ENCODE measurements at regions not wholly inside any gene's neighbourhood (a gene's known extent, or its start where the extent isn't known, plus 50 kb on each side); places are given as distances from the start of the nearest gene placed in this dataset.

DNA sequence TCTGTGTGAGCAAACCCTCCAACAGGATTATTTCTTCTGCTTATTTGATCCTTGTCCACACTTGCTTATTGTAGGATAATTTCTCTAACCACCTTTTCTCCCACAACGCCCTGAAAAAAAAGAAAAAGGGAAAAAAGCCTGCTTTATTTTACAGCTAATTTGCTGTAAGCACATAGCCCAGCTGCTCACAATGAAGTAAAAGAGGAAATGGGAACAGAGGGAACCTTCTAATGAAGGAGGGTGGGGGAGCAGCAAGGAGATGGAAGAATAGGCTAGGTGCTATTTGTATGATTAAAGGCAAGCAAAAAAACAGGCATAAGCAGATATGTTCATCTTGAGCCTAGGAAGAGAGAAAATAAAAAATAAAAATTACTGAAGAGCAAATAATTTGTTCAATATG, 331.6 kb downstream of the TXNL1 start:
- DNase-seq (ENCODE audit: insufficient read length) (no peak), FAIRE-seq (no peak)
- TF ChIP-seq POLR2A (IDR thresholded peaks at IDR 0.05; ENCODE audit: low read depth, low read length) = no peak
- no peak for TF ChIP-seq TAF1 (IDR thresholded peaks at IDR 0.05; ENCODE audit: borderline replicate concordance, low read depth, low read length)
- TF ChIP-seq POLR2AphosphoS5 (IDR thresholded peaks at IDR 0.05; ENCODE audit: low read depth, low read length) = no peak

DNA sequence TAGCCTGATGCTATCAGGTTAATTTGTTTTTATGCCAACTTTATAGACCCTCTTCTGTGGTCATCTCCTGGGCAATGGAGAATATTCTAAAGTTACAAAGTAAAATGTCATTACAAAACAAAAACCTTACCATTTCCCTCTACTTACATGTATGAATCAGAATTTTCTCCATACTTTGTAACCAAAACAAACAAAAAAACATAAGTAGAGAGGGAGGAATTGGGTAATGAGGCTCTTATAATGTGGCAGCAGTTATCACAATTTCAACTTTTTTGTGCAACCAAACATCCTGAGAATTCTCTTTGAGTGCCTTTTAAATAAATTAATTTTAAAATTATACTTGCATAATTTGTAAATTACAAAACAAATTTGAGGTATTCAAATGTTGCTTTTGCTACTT, 332.8 kb downstream of the TXNL1 start:
- no peak for TF ChIP-seq POLR2AphosphoS5 (IDR thresholded peaks at IDR 0.05; ENCODE audit: low read depth, low read length)
- no peak for TF ChIP-seq POLR2A (IDR thresholded peaks at IDR 0.05; ENCODE audit: low read depth, low read length)
- no peak for TF ChIP-seq TAF1 (IDR thresholded peaks at IDR 0.05; ENCODE audit: borderline replicate concordance, low read depth, low read length)
- FAIRE-seq (no peak), DNase-seq (ENCODE audit: insufficient read length) (no peak)

DNA sequence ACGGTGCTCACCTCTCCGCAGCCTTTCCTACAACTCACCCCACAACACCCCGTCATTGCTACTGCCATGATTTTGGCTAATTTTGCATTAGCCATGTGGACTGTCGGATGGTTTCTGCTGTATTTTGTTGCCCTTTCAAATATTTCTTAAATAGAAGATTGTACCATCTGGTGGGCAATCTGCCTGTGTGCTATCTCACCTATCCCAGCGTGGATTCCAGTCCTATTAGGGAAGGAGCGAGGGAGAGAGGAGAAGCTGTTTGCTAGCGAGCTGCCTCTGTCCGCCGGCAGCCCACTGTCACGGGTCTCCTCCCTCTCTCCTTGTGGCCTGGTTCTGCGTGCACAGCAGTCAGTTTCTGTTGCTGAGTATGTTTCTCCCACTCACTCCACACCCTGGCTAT, 336.2 kb downstream of the TXNL1 start:
- no peak for FAIRE-seq
- DNase-seq (ENCODE audit: insufficient read length) = no peak
- TF ChIP-seq TAF1 (IDR thresholded peaks at IDR 0.05; ENCODE audit: borderline replicate concordance, low read depth, low read length) (no peak), POLR2AphosphoS5 (IDR thresholded peaks at IDR 0.05; ENCODE audit: low read depth, low read length) (no peak), POLR2A (IDR thresholded peaks at IDR 0.05; ENCODE audit: low read depth, low read length) (no peak)

DNA sequence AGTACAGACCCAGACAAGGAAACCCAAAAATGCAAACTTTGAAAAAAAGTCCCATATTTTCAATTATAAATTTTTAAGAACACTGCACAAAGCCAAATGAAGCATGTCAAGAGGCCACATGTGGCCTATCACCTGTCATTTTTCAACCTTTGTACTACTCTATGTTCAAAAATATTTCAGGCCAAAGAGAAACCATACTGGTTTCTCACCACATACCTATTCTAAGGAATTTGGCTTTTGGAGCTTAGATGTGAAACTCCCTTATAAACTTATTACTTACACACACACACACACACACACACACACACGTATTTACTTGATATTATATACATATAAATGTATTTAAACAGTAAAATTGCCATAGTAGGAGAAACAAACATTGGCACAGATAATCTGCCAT, 338.7 kb downstream of the TXNL1 start:
- DNase-seq (ENCODE audit: insufficient read length) = no peak
- no peak for FAIRE-seq
- TF ChIP-seq POLR2AphosphoS5 (IDR thresholded peaks at IDR 0.05; ENCODE audit: low read depth, low read length) (no peak), TAF1 (IDR thresholded peaks at IDR 0.05; ENCODE audit: borderline replicate concordance, low read depth, low read length) (no peak), POLR2A (IDR thresholded peaks at IDR 0.05; ENCODE audit: low read depth, low read length) (no peak)

DNA sequence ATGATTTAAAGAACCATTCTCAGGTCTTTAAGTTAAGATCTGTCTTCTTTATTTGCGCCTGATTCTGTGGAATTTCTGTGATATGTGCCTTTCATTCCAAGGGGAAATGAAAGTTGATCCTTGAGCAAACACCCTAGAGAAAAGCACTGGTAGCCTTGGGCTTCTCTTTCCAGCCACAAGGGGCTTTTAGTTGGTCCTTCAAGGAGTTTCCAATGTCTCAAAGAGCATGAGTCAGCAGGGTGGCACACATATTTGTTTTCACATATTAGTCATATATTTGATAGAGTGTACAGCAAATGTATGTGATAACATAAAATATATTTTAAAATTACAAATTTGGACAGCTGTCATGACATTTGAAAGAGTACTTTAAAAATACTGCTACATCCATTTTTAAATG, 339.5 kb downstream of the TXNL1 start:
- no peak for FAIRE-seq
- no peak for DNase-seq (ENCODE audit: insufficient read length)
- TF ChIP-seq POLR2AphosphoS5 (IDR thresholded peaks at IDR 0.05; ENCODE audit: low read depth, low read length) (no peak), POLR2A (IDR thresholded peaks at IDR 0.05; ENCODE audit: low read depth, low read length) (no peak), TAF1 (IDR thresholded peaks at IDR 0.05; ENCODE audit: borderline replicate concordance, low read depth, low read length) (no peak)

DNA sequence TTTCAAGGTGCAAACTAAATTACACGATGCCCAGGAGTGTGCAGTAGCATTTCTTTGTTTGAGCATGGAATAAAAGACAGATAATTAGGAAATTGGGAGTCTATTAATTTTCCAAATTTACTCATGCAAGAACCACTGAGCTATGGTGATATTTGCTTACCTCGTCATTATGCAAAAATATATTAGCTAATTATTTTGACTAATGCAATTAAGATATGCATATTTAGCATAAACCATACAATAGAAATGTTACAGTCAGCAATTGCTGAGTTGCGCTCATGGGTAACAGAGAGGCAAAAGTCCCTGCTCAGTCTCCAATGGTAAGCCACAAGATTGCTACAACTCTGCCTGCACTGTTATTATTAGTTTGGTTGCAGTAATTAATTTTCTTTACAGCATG, 342.0 kb downstream of the TXNL1 start:
- no peak for TF ChIP-seq POLR2AphosphoS5 (IDR thresholded peaks at IDR 0.05; ENCODE audit: low read depth, low read length)
- no peak for TF ChIP-seq TAF1 (IDR thresholded peaks at IDR 0.05; ENCODE audit: borderline replicate concordance, low read depth, low read length)
- TF ChIP-seq POLR2A (IDR thresholded peaks at IDR 0.05; ENCODE audit: low read depth, low read length) = no peak
- FAIRE-seq = no peak
- DNase-seq (ENCODE audit: insufficient read length) = no peak

DNA sequence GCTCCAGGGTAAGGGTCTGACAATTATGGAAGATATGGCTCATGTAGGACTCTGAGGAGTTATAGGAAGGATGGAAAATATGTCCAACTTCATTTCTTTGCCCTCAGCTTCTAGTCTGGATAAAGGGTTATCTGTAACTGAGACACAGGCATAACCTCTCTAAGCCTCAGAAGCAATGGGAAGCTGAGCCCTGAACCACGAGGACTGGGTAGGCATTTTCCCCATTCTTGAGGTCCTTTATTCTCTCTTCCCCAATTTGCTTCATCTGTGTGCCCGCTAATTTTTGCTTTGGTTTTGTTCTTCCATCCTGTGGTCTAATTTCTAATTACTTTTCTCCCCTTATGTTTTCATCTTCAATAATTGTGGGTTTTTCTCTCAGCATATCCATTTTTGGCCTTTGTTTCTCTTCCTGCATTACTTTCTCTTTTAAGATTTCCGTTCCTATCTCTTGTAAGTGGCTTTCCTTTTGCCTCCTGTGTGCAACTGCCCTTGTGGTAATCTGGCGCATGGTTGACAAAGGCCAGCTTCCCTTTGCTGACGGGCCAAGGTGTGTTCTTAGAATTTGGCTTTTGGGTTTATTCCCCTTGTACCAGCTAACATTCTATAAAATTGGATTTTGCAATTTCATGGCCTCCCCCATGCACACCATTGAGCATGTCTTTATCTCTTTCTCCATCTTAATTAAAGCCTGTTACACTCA, 343.8 kb downstream of the TXNL1 start:
- TF ChIP-seq POLR2AphosphoS5 (IDR thresholded peaks at IDR 0.05; ENCODE audit: low read depth, low read length) (no peak), POLR2A (IDR thresholded peaks at IDR 0.05; ENCODE audit: low read depth, low read length) (no peak), TAF1 (IDR thresholded peaks at IDR 0.05; ENCODE audit: borderline replicate concordance, low read depth, low read length) (no peak)
- DNase-seq (ENCODE audit: insufficient read length) (no peak), FAIRE-seq (no peak)

DNA sequence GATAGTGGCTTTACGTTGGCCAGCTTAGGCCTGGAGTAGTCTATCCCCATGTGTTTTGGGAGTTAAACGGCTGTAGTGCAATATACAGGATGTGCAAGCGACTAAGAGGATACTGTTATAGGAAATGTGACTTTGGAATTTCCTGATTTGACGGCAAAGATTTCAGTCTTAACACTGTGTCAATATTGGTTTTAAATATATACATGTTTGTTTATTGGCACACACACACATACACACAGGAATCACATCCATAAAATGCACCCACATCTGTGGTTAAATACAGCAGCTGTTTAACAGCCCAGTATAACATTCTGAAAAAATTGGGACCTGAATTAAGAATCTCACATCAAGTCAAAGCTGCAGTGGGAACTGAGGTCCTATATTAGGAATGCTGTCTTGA, 347.1 kb downstream of the TXNL1 start:
- no peak for DNase-seq (ENCODE audit: insufficient read length)
- TF ChIP-seq TAF1 (IDR thresholded peaks at IDR 0.05; ENCODE audit: borderline replicate concordance, low read depth, low read length) (no peak), POLR2A (IDR thresholded peaks at IDR 0.05; ENCODE audit: low read depth, low read length) (no peak), POLR2AphosphoS5 (IDR thresholded peaks at IDR 0.05; ENCODE audit: low read depth, low read length) (no peak)
- FAIRE-seq = no peak

DNA sequence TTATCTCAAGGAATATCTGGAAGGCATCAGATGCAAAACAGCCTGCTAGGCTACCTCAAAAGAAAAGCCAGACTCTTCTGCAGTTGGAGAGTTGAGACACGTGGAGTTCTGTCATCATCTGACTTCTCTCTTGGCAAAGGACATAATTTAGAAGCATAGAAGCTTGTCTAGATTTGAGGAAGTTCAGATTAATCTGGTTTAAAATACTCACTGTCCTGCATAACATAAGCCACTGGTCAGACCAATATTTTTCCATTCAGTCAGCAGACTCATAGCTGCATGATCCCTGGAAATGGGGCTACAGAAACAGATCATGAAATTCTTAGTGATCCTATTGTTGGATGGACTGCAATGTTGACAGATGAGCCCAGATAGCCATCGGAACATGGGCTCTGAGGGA, 349.0 kb downstream of the TXNL1 start:
- no peak for TF ChIP-seq TAF1 (IDR thresholded peaks at IDR 0.05; ENCODE audit: borderline replicate concordance, low read depth, low read length)
- no peak for TF ChIP-seq POLR2AphosphoS5 (IDR thresholded peaks at IDR 0.05; ENCODE audit: low read depth, low read length)
- TF ChIP-seq POLR2A (IDR thresholded peaks at IDR 0.05; ENCODE audit: low read depth, low read length) = no peak
- DNase-seq (ENCODE audit: insufficient read length) (no peak), FAIRE-seq (no peak)

DNA sequence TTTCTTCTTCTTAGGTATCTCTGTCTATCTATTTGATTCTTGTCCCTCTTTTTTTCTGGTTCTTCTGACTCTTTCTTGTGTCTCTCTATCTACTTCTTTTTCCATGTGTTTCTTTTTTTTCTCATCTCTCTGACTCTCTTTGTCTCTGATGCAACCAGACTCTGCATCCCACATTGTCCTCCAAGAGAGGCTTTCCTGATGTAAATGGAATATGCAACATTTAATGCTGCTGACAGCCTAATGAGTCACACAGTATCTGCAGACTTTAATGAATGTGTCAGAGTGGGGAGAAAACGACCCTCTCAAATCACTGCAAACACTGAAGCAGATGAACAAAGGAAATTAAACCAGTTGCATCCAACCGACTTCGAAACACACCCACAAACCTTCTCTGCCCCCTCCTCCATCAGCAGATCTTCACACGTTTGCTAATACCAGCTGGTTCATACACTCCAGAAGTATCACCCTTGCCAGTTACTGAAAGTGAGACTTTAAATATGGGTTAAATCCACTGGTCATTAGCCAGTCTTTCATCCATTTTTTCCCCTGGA, 351.5 kb downstream of the TXNL1 start:
- DNase-seq (ENCODE audit: insufficient read length) (no peak), FAIRE-seq (no peak)
- TF ChIP-seq POLR2A (IDR thresholded peaks at IDR 0.05; ENCODE audit: low read depth, low read length) (no peak), TAF1 (IDR thresholded peaks at IDR 0.05; ENCODE audit: borderline replicate concordance, low read depth, low read length) (no peak), POLR2AphosphoS5 (IDR thresholded peaks at IDR 0.05; ENCODE audit: low read depth, low read length) (no peak)

DNA sequence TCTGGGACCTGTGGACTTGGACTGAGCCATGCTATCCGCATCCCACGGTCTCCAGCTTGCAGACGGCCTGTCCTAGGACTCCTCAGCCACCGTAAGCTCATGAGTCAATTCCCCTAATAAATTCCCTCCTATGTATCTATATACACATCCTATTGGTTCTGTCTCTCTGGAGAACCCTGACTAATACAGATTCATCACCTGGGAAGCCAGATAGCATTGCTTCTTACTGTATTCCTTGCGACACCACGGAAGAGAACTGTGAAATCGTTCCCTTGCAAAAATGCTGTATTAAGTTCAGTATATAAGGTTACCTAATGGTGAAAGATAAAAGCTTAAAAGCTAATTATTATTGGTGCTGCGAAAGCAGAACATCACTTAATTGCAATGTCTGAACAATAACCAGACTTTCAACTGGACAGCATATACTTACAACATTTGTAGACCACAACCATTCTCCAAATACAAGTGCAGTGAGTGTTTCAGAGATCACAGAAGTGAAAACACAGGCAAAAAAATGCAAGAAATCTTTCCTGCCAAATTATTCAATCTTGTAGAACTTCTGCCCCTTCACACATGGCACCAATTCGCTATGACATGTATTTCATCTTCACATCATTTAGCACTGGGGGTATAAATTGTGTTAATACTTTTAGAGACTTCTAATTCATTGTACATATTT, 352.9 kb downstream of the TXNL1 start:
- FAIRE-seq (no peak), DNase-seq (ENCODE audit: insufficient read length) (no peak)

DNA sequence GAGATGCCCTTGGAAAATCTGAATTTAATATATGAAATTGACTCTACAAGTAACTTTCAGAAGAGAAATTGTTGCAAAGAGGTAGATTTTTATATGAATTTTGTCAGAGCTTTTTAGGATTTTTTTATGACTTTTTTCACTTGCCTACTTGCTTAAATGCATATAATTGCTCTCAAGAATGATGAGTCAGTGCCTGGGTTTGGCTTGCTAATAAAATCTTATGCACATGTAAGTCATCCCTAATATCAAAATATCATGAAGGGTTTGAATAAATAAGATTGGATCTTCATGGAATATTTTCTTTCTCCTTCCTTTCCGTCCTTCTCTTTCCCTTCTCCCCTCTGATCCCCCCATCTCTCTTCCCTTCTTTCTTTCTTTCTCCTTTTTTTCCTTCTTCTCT, 354.1 kb downstream of the TXNL1 start:
- no peak for TF ChIP-seq POLR2AphosphoS5 (IDR thresholded peaks at IDR 0.05; ENCODE audit: low read depth, low read length)
- TF ChIP-seq POLR2A (IDR thresholded peaks at IDR 0.05; ENCODE audit: low read depth, low read length) = no peak
- TF ChIP-seq TAF1 (IDR thresholded peaks at IDR 0.05; ENCODE audit: borderline replicate concordance, low read depth, low read length) = no peak
- FAIRE-seq (no peak), DNase-seq (ENCODE audit: insufficient read length) (no peak)

More for the DNA sequence above, 352.9 kb downstream of the TXNL1 start:
- TF ChIP-seq POLR2A (IDR thresholded peaks at IDR 0.05; ENCODE audit: low read depth, low read length) (no peak), POLR2AphosphoS5 (IDR thresholded peaks at IDR 0.05; ENCODE audit: low read depth, low read length) (no peak), TAF1 (IDR thresholded peaks at IDR 0.05; ENCODE audit: borderline replicate concordance, low read depth, low read length) (no peak)

Measured in GM12892 (cell line).